ENCODE measurements at regions not wholly inside any gene's neighbourhood (a gene's known extent, or its start where the extent isn't known, plus 50 kb on each side); places are given as distances from the start of the nearest gene placed in this dataset.

GRCh38 chr17:5675625-5676421, 91.5 kb upstream of the NLRP1 start:
- Mint-ChIP-seq H3K4me1 (ENCODE audit: low read depth) (no peaks in the 10 kb centered on the region), H3K27ac (no peak overlapping the region), H3K9me3 (no peaks in the 10 kb centered on the region), H3K36me3 (ENCODE audit: low read depth) (no peaks in the 10 kb centered on the region), H3K27me3 (peaks cover 29% of the 10 kb centered on the region), H3K4me3 (no peak overlapping the region)
- no peak for DNase-seq

GRCh38 chr17:5677620-5678019, 93.3 kb upstream of the NLRP1 start:
- Mint-ChIP-seq H3K27me3 (peaks cover 42% of the 10 kb centered on the region), H3K36me3 (ENCODE audit: low read depth) (no peaks in the 10 kb centered on the region), H3K4me1 (ENCODE audit: low read depth) (no peaks in the 10 kb centered on the region), H3K4me3 (no peak overlapping the region), H3K9me3 (no peaks in the 10 kb centered on the region), H3K27ac (no peak overlapping the region)
- no peak for DNase-seq

GRCh38 chr17:5678171-5678570, 93.9 kb upstream of the NLRP1 start:
- Mint-ChIP-seq H3K4me3 (no peak overlapping the region), H3K4me1 (ENCODE audit: low read depth) (no peaks in the 10 kb centered on the region), H3K27ac (no peak overlapping the region), H3K27me3 (peaks cover 42% of the 10 kb centered on the region), H3K9me3 (no peaks in the 10 kb centered on the region), H3K36me3 (ENCODE audit: low read depth) (no peaks in the 10 kb centered on the region)
- no peak for DNase-seq

- Mint-ChIP-seq H3K4me3 (no peak overlapping the region), H3K9me3 (no peaks in the 10 kb centered on the region)
These were observed 96.5 kb upstream of the NLRP1 start for GRCh38 chr17:5680766-5681165.

GRCh38 chr17:5683241-5683640, 98.9 kb upstream of the NLRP1 start:
- Mint-ChIP-seq H3K4me3 (no peak overlapping the region), H3K27ac (no peak overlapping the region), H3K9me3 (no peaks in the 10 kb centered on the region), H3K36me3 (ENCODE audit: low read depth) (no peaks in the 10 kb centered on the region), H3K4me1 (ENCODE audit: low read depth) (no peaks in the 10 kb centered on the region), H3K27me3 (peaks cover 43% of the 10 kb centered on the region)
- no peak for DNase-seq

More at GRCh38 chr17:5680766-5681165, 96.5 kb upstream of the NLRP1 start:
- no peaks in the 10 kb centered on the region for H3K36me3 Mint-ChIP-seq (ENCODE audit: low read depth)
- no peak for DNase-seq
- H3K27ac Mint-ChIP-seq: no peak overlapping the region
- H3K27me3 Mint-ChIP-seq: peaks cover 47% of the 10 kb centered on the region
- H3K4me1 Mint-ChIP-seq (ENCODE audit: low read depth): no peaks in the 10 kb centered on the region

- Mint-ChIP-seq H3K36me3 (ENCODE audit: low read depth) (no peaks in the 10 kb centered on the region), H3K27ac (no peak overlapping the region), H3K27me3 (peaks cover 38% of the 10 kb centered on the region), H3K4me3 (no peak overlapping the region), H3K4me1 (ENCODE audit: low read depth) (no peaks in the 10 kb centered on the region), H3K9me3 (no peaks in the 10 kb centered on the region)
- no peak for DNase-seq
These were observed 101.8 kb upstream of the NLRP1 start for GRCh38 chr17:5686074-5686635.

GRCh38 chr17:5687646-5688045, 103.3 kb upstream of the NLRP1 start:
- H3K27ac Mint-ChIP-seq: no peak overlapping the region
- H3K4me3 Mint-ChIP-seq: no peak overlapping the region
- no peaks in the 10 kb centered on the region for H3K9me3 Mint-ChIP-seq
- H3K36me3 Mint-ChIP-seq (ENCODE audit: low read depth): no peaks in the 10 kb centered on the region
- H3K4me1 Mint-ChIP-seq (ENCODE audit: low read depth): no peaks in the 10 kb centered on the region
- peaks cover 30% of the 10 kb centered on the region for H3K27me3 Mint-ChIP-seq
- no peak for DNase-seq

- peaks cover 15% of the 10 kb centered on the region for H3K27me3 Mint-ChIP-seq
- no peak overlapping the region for H3K27ac Mint-ChIP-seq
- H3K9me3 Mint-ChIP-seq: no peaks in the 10 kb centered on the region
- no peak for DNase-seq
- no peaks in the 10 kb centered on the region for H3K36me3 Mint-ChIP-seq (ENCODE audit: low read depth)
- H3K4me1 Mint-ChIP-seq (ENCODE audit: low read depth): no peaks in the 10 kb centered on the region
- no peak overlapping the region for H3K4me3 Mint-ChIP-seq
These were observed 109.5 kb upstream of the NLRP1 start for GRCh38 chr17:5693821-5694220.

- Mint-ChIP-seq H3K4me3 (no peak overlapping the region), H3K9me3 (no peaks in the 10 kb centered on the region), H3K27me3 (peaks cover 14% of the 10 kb centered on the region), H3K27ac (no peak overlapping the region), H3K36me3 (ENCODE audit: low read depth) (no peaks in the 10 kb centered on the region), H3K4me1 (ENCODE audit: low read depth) (no peaks in the 10 kb centered on the region)
- no peak for DNase-seq
These were observed 110.2 kb upstream of the NLRP1 start for GRCh38 chr17:5694551-5694950.

GRCh38 chr17:5695480-5695879, 111.2 kb upstream of the NLRP1 start:
- no peaks in the 10 kb centered on the region for H3K9me3 Mint-ChIP-seq
- H3K27me3 Mint-ChIP-seq: peaks cover 11% of the 10 kb centered on the region
- no peaks in the 10 kb centered on the region for H3K36me3 Mint-ChIP-seq (ENCODE audit: low read depth)

GRCh38 chr17:5698959-5699358, 114.7 kb upstream of the NLRP1 start:
- Mint-ChIP-seq H3K4me1 (ENCODE audit: low read depth) (no peaks in the 10 kb centered on the region), H3K27ac (no peak overlapping the region), H3K4me3 (no peak overlapping the region), H3K36me3 (ENCODE audit: low read depth) (no peaks in the 10 kb centered on the region), H3K27me3 (peaks cover 13% of the 10 kb centered on the region), H3K9me3 (no peaks in the 10 kb centered on the region)
- DNase-seq: no peak

More at GRCh38 chr17:5695480-5695879, 111.2 kb upstream of the NLRP1 start:
- H3K4me1 Mint-ChIP-seq (ENCODE audit: low read depth): no peaks in the 10 kb centered on the region
- H3K27ac Mint-ChIP-seq: no peak overlapping the region
- DNase-seq: no peak
- no peak overlapping the region for H3K4me3 Mint-ChIP-seq

GRCh38 chr17:5699814-5700213, 115.5 kb upstream of the NLRP1 start:
- no peak overlapping the region for H3K27ac Mint-ChIP-seq
- H3K36me3 Mint-ChIP-seq (ENCODE audit: low read depth): no peaks in the 10 kb centered on the region
- H3K27me3 Mint-ChIP-seq: peaks cover 17% of the 10 kb centered on the region

GRCh38 chr17:5700745-5701144, 116.4 kb upstream of the NLRP1 start:
- H3K4me3 Mint-ChIP-seq: no peak overlapping the region
- no peaks in the 10 kb centered on the region for H3K9me3 Mint-ChIP-seq
- peaks cover 19% of the 10 kb centered on the region for H3K27me3 Mint-ChIP-seq
- H3K4me1 Mint-ChIP-seq (ENCODE audit: low read depth): no peaks in the 10 kb centered on the region
- no peak overlapping the region for H3K27ac Mint-ChIP-seq
- no peaks in the 10 kb centered on the region for H3K36me3 Mint-ChIP-seq (ENCODE audit: low read depth)
- no peak for DNase-seq

More at GRCh38 chr17:5699814-5700213, 115.5 kb upstream of the NLRP1 start:
- no peak overlapping the region for H3K4me3 Mint-ChIP-seq
- no peak for DNase-seq
- no peaks in the 10 kb centered on the region for H3K9me3 Mint-ChIP-seq
- H3K4me1 Mint-ChIP-seq (ENCODE audit: low read depth): no peaks in the 10 kb centered on the region

- no peak for DNase-seq
- Mint-ChIP-seq H3K27me3 (peaks cover 19% of the 10 kb centered on the region), H3K4me3 (no peak overlapping the region), H3K27ac (no peak overlapping the region), H3K9me3 (no peaks in the 10 kb centered on the region), H3K4me1 (ENCODE audit: low read depth) (no peaks in the 10 kb centered on the region), H3K36me3 (ENCODE audit: low read depth) (no peaks in the 10 kb centered on the region)
These were observed 117.1 kb upstream of the NLRP1 start for GRCh38 chr17:5701381-5701780.

- no peak for DNase-seq
These were observed 118.7 kb upstream of the NLRP1 start for GRCh38 chr17:5702951-5703510.

More at GRCh38 chr17:5702951-5703510, 118.7 kb upstream of the NLRP1 start:
- Mint-ChIP-seq H3K27ac (no peak overlapping the region), H3K27me3 (peaks cover 22% of the 10 kb centered on the region), H3K36me3 (ENCODE audit: low read depth) (no peaks in the 10 kb centered on the region), H3K9me3 (no peaks in the 10 kb centered on the region), H3K4me1 (ENCODE audit: low read depth) (no peaks in the 10 kb centered on the region), H3K4me3 (no peak overlapping the region)

Measured in activated T-cell treated with anti-CD3 and anti-CD28 coated beads, Interleukin-2, amount 50 U/mL, for 24 hours (primary cell).